Progenitor cell of endocrine pancreas (in vitro differentiated cells): ENCODE measurements at regions not wholly inside any gene's neighbourhood (a gene's known extent, or its start where the extent isn't known, plus 50 kb on each side); places are given as distances from the start of the nearest gene placed in this dataset.
"Not testable (repeated sequence)": the region's sequence is repeated elsewhere in the genome, so short reads cannot be mapped to it uniquely, and the experiment has no call there.

Experiments
- DNase-seq: peaks from one replicate; pipeline ENCODE4 v3.0.0; 2021; ENCODE audit warnings: low spot score; ENCODE audit not compliant: unreplicated experiment
- H3K27ac Mint-ChIP-seq: 2 replicates; pipeline ENCODE4 v1.8.0; 2021; ENCODE audit warnings: mild to moderate bottlenecking, moderate library complexity, mixed read lengths
- H3K27me3 Mint-ChIP-seq: 2 replicates; pipeline ENCODE4 v1.8.0; 2021; ENCODE audit warnings: mixed read lengths
- H3K36me3 Mint-ChIP-seq: 2 replicates; pipeline ENCODE4 v1.8.0; 2022; ENCODE audit warnings: mixed read lengths; ENCODE audit not compliant: insufficient read depth
- H3K4me1 Mint-ChIP-seq: 2 replicates; pipeline ENCODE4 v1.8.0; 2021; ENCODE audit warnings: low read depth, mixed read lengths
- H3K4me3 Mint-ChIP-seq: 2 replicates; pipeline ENCODE4 v1.8.0; 2021; ENCODE audit warnings: low read depth, mild to moderate bottlenecking, moderate library complexity, mixed read lengths
- H3K9me3 Mint-ChIP-seq: 2 replicates; pipeline ENCODE4 v1.8.0; 2021; ENCODE audit warnings: low read depth, mixed read lengths

GRCh38 chr2:87559001-87559400, 188.9 kb upstream of the PLGLB2 start:
- not testable (repeated sequence) for H3K36me3 Mint-ChIP-seq, H3K27ac Mint-ChIP-seq, H3K4me1 Mint-ChIP-seq, H3K27me3 Mint-ChIP-seq, H3K9me3 Mint-ChIP-seq, DNase-seq, H3K4me3 Mint-ChIP-seq

GRCh38 chr2:87559735-87560134, 188.2 kb upstream of the PLGLB2 start:
- H3K27ac Mint-ChIP-seq, DNase-seq, H3K4me3 Mint-ChIP-seq, H3K9me3 Mint-ChIP-seq, H3K36me3 Mint-ChIP-seq, H3K4me1 Mint-ChIP-seq, H3K27me3 Mint-ChIP-seq: not testable (repeated sequence)

GRCh38 chr2:87565116-87565515, 182.8 kb upstream of the PLGLB2 start:
- DNase-seq, H3K27me3 Mint-ChIP-seq, H3K27ac Mint-ChIP-seq, H3K36me3 Mint-ChIP-seq, H3K4me1 Mint-ChIP-seq, H3K9me3 Mint-ChIP-seq, H3K4me3 Mint-ChIP-seq: not testable (repeated sequence)

GRCh38 chr2:87566531-87566930, 181.4 kb upstream of the PLGLB2 start:
- not testable (repeated sequence) for DNase-seq, H3K4me3 Mint-ChIP-seq, H3K27me3 Mint-ChIP-seq, H3K36me3 Mint-ChIP-seq, H3K27ac Mint-ChIP-seq, H3K9me3 Mint-ChIP-seq, H3K4me1 Mint-ChIP-seq

- H3K27me3 Mint-ChIP-seq, H3K4me1 Mint-ChIP-seq, H3K27ac Mint-ChIP-seq, H3K9me3 Mint-ChIP-seq, DNase-seq, H3K36me3 Mint-ChIP-seq, H3K4me3 Mint-ChIP-seq: not testable (repeated sequence)
Measured at GRCh38 chr2:87567093-87567492, 180.8 kb upstream of the PLGLB2 start.

- not testable (repeated sequence) for H3K36me3 Mint-ChIP-seq, H3K4me1 Mint-ChIP-seq, H3K9me3 Mint-ChIP-seq, DNase-seq, H3K27ac Mint-ChIP-seq, H3K4me3 Mint-ChIP-seq, H3K27me3 Mint-ChIP-seq
Measured at GRCh38 chr2:87567912-87568311, 180.0 kb upstream of the PLGLB2 start.

GRCh38 chr2:87568554-87569278, 179.2 kb upstream of the PLGLB2 start:
- H3K4me1 Mint-ChIP-seq = not testable (repeated sequence)

GRCh38 chr2:87569689-87570397, 178.0 kb upstream of the PLGLB2 start:
- not testable (repeated sequence) for H3K36me3 Mint-ChIP-seq, DNase-seq, H3K27ac Mint-ChIP-seq, H3K4me3 Mint-ChIP-seq, H3K27me3 Mint-ChIP-seq, H3K4me1 Mint-ChIP-seq, H3K9me3 Mint-ChIP-seq

More at GRCh38 chr2:87568554-87569278, 179.2 kb upstream of the PLGLB2 start:
- DNase-seq, H3K4me3 Mint-ChIP-seq, H3K9me3 Mint-ChIP-seq, H3K27me3 Mint-ChIP-seq, H3K27ac Mint-ChIP-seq, H3K36me3 Mint-ChIP-seq: not testable (repeated sequence)

- not testable (repeated sequence) for H3K27me3 Mint-ChIP-seq, H3K4me1 Mint-ChIP-seq, H3K27ac Mint-ChIP-seq, H3K36me3 Mint-ChIP-seq, H3K4me3 Mint-ChIP-seq, DNase-seq, H3K9me3 Mint-ChIP-seq
Measured at GRCh38 chr2:87571889-87572465, 175.9 kb upstream of the PLGLB2 start.

GRCh38 chr2:87572906-87573305, 175.0 kb upstream of the PLGLB2 start:
- H3K27me3 Mint-ChIP-seq, H3K4me3 Mint-ChIP-seq, H3K27ac Mint-ChIP-seq, H3K36me3 Mint-ChIP-seq, DNase-seq, H3K4me1 Mint-ChIP-seq, H3K9me3 Mint-ChIP-seq: not testable (repeated sequence)

- H3K4me1 Mint-ChIP-seq, H3K4me3 Mint-ChIP-seq, DNase-seq, H3K27ac Mint-ChIP-seq, H3K36me3 Mint-ChIP-seq, H3K27me3 Mint-ChIP-seq, H3K9me3 Mint-ChIP-seq: not testable (repeated sequence)
Measured at GRCh38 chr2:87573386-87574192, 174.3 kb upstream of the PLGLB2 start.

GRCh38 chr2:87574193-87575119, 173.4 kb upstream of the PLGLB2 start:
- not testable (repeated sequence) for H3K36me3 Mint-ChIP-seq, H3K4me1 Mint-ChIP-seq, H3K4me3 Mint-ChIP-seq, H3K27ac Mint-ChIP-seq, H3K9me3 Mint-ChIP-seq, DNase-seq, H3K27me3 Mint-ChIP-seq
